Right lobe of liver (tissue), 6 donors: ENCODE measurements at regions not wholly inside any gene's neighbourhood (a gene's known extent, or its start where the extent isn't known, plus 50 kb on each side); places are given as distances from the start of the nearest gene placed in this dataset.

Source experiments
- ATAC-seq, 4 donors: fragments of 200-7000 bp; cut with Tn5 transposase; one replicate each; pipeline ENCODE4 v1.9.1; 2020; ENCODE audit warnings: mild to moderate bottlenecking in 4 of 4, moderate library complexity in 4 of 4
- DNase-seq, 3 donors: peaks; one replicate each; pipeline ENCODE4 v3.0.0-alpha.2; 2020
- H3K27ac ChIP-seq, 3 donors: fragments of 200-600 bp; one replicate each; pipeline ENCODE4 v1.8.0; 2022
- H3K27me3 ChIP-seq, 2 donors: fragments of 200-600 bp; one replicate each; pipeline ENCODE4 v1.8.0; 2022
- H3K36me3 ChIP-seq, 4 donors: fragments of 200-600 bp; sonication (generic) in 1 of 4; one replicate each; pipeline versions ENCODE4 v1.5.1 to v1.8.0; 2017 to 2022; ENCODE audit warnings: control low read depth in 1 of 4
- H3K4me1 ChIP-seq, 4 donors: fragments of 200-600 bp; sonication (generic) in 1 of 4; one replicate each; pipeline versions ENCODE4 v1.5.1 to v1.8.0; 2017 to 2022; ENCODE audit warnings: control low read depth in 1 of 4
- H3K4me3 ChIP-seq, 3 donors: fragments of 200-600 bp; one replicate each; pipeline ENCODE4 v1.8.0; 2022
- H3K9me3 ChIP-seq, 4 donors: fragments of 200-600 bp; sonication (generic) in 1 of 4; one replicate each; pipeline versions ENCODE4 v1.5.1 to v1.8.0; 2017 to 2022; ENCODE audit warnings: control low read depth in 1 of 4
- POLR2A ChIP-seq: fragments of 450-650 bp; IDR thresholded peaks from one replicate; pipeline ENCODE4 v1.6.1; 2017; ENCODE audit warnings: antibody characterized with exemption, mild to moderate bottlenecking
- WGBS: methylation state at CpG from one replicate; pipeline ENCODE4 v1.1.6; 2018; ENCODE audit warnings: low coverage, low lambda C conversion rate; ENCODE audit not compliant: insufficient coverage; ENCODE audit errors: missing lambda C conversion rate; 5-methylcytosine and 5-hydroxymethylcytosine counted together
- intact Hi-C, 2 donors: fragments of 100-400 bp; cut with DNase I; formaldehyde crosslinking; loops; one replicate each; pipeline versions ENCODE4 v1.11.2 to v1.14.1; 2022
- TF ChIP-seq, protein P1 (sequence below), 4 donors: fragments of 200-600 bp in 3 of 4; fragments of 450-650 bp in 1 of 4; IDR thresholded peaks; one replicate each; pipeline versions ENCODE4 v1.5.1 to v1.8.0; 2016 to 2022; ENCODE audit warnings: antibody characterized with exemption in 4 of 4, mild to moderate bottlenecking in 2 of 4
- donor health status: DM: no; HTN: yes; CAD: no.
- donor health status: DM: no; HTN: no; CAD: no.
- donor health status: DM: no; HTN: no; CAD: no.
- donor health status: DM: no; HTN: yes; CAD: no.
- donor health status: DM: no; HTN: yes; CAD: no.

DNA sequence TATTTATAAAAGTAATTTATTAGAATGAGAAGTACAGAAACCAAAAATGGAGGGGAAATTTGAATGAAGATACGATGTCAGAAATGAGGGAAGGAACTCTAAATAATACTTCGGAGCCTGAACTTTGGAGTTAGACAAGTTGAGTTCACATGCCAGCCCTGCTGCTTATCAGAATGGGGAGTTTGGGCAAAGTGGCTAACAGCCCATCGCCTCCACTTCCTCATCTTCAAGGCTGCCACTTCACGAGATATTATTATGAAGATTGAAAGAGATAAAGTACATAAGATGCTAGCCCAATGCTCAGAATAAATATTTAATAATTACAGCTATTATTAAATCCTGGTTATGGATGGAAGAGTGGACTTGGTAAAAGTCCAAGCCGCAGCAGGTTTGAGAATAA lies 56.2 kb upstream of the ABCA1 start:
- 43% methylated on average over 5 of the region's 5 CpGs for WGBS
- no peak for TF ChIP-seq POLR2A
- TF ChIP-seq, protein P1, sequence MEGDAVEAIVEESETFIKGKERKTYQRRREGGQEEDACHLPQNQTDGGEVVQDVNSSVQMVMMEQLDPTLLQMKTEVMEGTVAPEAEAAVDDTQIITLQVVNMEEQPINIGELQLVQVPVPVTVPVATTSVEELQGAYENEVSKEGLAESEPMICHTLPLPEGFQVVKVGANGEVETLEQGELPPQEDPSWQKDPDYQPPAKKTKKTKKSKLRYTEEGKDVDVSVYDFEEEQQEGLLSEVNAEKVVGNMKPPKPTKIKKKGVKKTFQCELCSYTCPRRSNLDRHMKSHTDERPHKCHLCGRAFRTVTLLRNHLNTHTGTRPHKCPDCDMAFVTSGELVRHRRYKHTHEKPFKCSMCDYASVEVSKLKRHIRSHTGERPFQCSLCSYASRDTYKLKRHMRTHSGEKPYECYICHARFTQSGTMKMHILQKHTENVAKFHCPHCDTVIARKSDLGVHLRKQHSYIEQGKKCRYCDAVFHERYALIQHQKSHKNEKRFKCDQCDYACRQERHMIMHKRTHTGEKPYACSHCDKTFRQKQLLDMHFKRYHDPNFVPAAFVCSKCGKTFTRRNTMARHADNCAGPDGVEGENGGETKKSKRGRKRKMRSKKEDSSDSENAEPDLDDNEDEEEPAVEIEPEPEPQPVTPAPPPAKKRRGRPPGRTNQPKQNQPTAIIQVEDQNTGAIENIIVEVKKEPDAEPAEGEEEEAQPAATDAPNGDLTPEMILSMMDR (IDR thresholded peaks at IDR 0.05): no peak
- no peak for ATAC-seq
- H3K27ac ChIP-seq: no peak overlapping the region
- H3K4me3 ChIP-seq: no peak overlapping the region
- no peaks in the 10 kb centered on the region for H3K27me3 ChIP-seq
- no peaks in the 10 kb centered on the region for H3K36me3 ChIP-seq
- H3K9me3 ChIP-seq: no peaks in the 10 kb centered on the region
- DNase-seq: no peak
- intact Hi-C loops: no loop called here
- no peaks in the 10 kb centered on the region for H3K4me1 ChIP-seq

GRCh38 chr9:104984542-104984941 lies 56.6 kb upstream of the ABCA1 start:
- intact Hi-C loops: no loop called here
- ATAC-seq: no peak

GRCh38 chr9:104984948-104985347 lies 57.0 kb upstream of the ABCA1 start:
- Histone ChIP-seq H3K27me3 (no peaks in the 10 kb centered on the region), H3K9me3 (no peaks in the 10 kb centered on the region), H3K27ac (no peak overlapping the region), H3K36me3 (no peaks in the 10 kb centered on the region), H3K4me3 (no peak overlapping the region), H3K4me1 (no peaks in the 10 kb centered on the region)
- ATAC-seq (no peak), DNase-seq (no peak)
- no peak for TF ChIP-seq POLR2A
- TF ChIP-seq, protein P1 (IDR thresholded peaks at IDR 0.05): no peak
- 66% methylated on average over 2 of the region's 2 CpGs for WGBS
- intact Hi-C loops: no loop called here

More at GRCh38 chr9:104984542-104984941, 56.6 kb upstream of the ABCA1 start:
- no peaks in the 10 kb centered on the region for H3K4me1 ChIP-seq
- H3K4me3 ChIP-seq: no peak overlapping the region
- TF ChIP-seq POLR2A: no peak
- TF ChIP-seq, protein P1 (IDR thresholded peaks at IDR 0.05): no peak
- H3K27ac ChIP-seq: no peak overlapping the region
- H3K36me3 ChIP-seq: no peaks in the 10 kb centered on the region
- WGBS: 63% methylated on average over 2 of the region's 2 CpGs
- no peaks in the 10 kb centered on the region for H3K27me3 ChIP-seq
- no peak for DNase-seq
- H3K9me3 ChIP-seq: no peaks in the 10 kb centered on the region

GRCh38 chr9:104986096-104986495 lies 58.1 kb upstream of the ABCA1 start:
- intact Hi-C loops: no loop called here
- 53% methylated on average over 3 of the region's 3 CpGs for WGBS
- Histone ChIP-seq H3K27ac (no peak overlapping the region), H3K27me3 (no peaks in the 10 kb centered on the region), H3K4me1 (peaks cover 0 to 9% (median 3%) of the 10 kb centered on the region in 4 donors), H3K36me3 (no peaks in the 10 kb centered on the region), H3K9me3 (no peaks in the 10 kb centered on the region), H3K4me3 (no peak overlapping the region)
- ATAC-seq (no peak), DNase-seq (no peak)
- TF ChIP-seq, protein P1 (IDR thresholded peaks at IDR 0.05): no peak
- TF ChIP-seq POLR2A: no peak

- 64% methylated on average over 1 of the region's 1 CpG for WGBS
- no peaks in the 10 kb centered on the region for H3K27me3 ChIP-seq
- no peaks in the 10 kb centered on the region for H3K9me3 ChIP-seq
- H3K27ac ChIP-seq: no peak overlapping the region
- no peak overlapping the region for H3K4me3 ChIP-seq
- no peaks in the 10 kb centered on the region for H3K36me3 ChIP-seq
- DNase-seq: no peak
- peaks cover 0 to 14% (median 8%) of the 10 kb centered on the region in 4 donors for H3K4me1 ChIP-seq
- TF ChIP-seq, protein P1 (IDR thresholded peaks at IDR 0.05): no peak
- no peak for TF ChIP-seq POLR2A
- intact Hi-C loops: no loop called here
- no peak for ATAC-seq
These were observed 59.8 kb upstream of the ABCA1 start for GRCh38 chr9:104987743-104988142.
